Activated CD4-positive, alpha-beta T cell treated with anti-CD3 and anti-CD28 coated beads, Interleukin-2, amount 50 U/mL, for 24 hours (primary cell): ENCODE measurements at regions not wholly inside any gene's neighbourhood (a gene's known extent, or its start where the extent isn't known, plus 50 kb on each side); places are given as distances from the start of the nearest gene placed in this dataset.
"Not testable (repeated sequence)": the region's sequence is repeated elsewhere in the genome, so short reads cannot be mapped to it uniquely, and the experiment has no call there.

Source experiments
- DNase-seq, 2 donors: peaks; one replicate each; pipeline ENCODE4 v3.0.0-alpha.2; 2020; ENCODE audit warnings: low read depth in 1 of 2, low spot score in 1 of 2

DNA sequence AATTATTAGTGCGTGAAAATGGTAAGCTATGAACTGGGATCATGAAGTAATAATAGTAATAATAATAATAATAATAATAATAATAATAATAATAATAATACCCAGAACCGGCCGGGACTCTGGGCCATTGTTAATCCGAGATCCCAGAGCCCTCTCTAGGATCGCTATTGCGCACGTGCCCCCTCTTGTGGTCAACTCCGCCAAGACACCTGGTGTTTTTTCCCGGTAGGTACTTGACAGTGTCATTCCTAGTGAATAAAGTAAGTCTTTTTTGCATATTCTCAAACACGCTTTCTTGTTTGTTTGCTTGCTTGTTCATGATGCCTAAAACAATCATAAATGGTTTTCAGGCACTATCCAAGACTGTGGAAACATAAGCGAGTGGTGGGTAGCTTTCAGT is 513.7 kb downstream of the RPIA start:
- DNase-seq: peak in 1 of 2 donors; percentile 3

DNA sequence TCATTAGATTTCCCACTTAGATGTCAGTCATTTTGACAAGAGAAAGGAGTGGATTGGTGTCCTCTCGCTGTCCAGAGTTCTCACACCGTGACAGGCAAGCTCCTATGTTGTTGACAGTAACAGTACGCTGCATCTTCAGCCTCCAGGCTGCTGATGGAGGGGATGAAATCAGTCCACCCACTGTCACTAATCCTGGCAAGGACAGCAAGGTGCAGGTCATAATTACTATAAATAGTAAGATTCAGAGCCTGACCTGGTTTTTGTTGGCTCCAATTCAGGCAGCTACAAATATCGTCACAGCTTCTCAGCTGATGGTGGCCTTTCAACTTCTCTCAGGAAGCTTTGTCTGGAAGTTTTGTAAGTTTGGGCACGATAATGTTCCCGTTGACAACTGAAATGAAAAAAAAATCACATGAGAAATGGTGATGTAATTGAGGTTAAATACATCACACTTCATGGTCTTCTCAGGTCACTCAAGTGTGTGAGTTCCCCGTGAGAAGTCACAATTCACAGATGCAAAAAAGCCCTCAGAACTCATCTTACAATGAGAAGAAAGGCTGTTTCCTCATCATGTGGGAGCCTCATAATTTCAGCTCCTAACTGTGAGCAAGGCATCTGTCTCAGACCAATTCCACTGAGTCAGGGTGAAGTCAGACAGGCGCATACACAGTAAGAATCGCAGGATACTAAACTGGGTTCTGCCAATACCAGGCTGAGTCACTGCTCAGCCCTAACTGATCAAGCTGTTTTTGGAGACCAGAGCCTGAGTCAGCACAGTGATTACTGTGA is 516.9 kb downstream of the RPIA start:
- not testable (repeated sequence) for DNase-seq

GRCh38 chr2:89213151-89213550 is 521.7 kb downstream of the RPIA start:
- DNase-seq: not testable (repeated sequence)

DNA sequence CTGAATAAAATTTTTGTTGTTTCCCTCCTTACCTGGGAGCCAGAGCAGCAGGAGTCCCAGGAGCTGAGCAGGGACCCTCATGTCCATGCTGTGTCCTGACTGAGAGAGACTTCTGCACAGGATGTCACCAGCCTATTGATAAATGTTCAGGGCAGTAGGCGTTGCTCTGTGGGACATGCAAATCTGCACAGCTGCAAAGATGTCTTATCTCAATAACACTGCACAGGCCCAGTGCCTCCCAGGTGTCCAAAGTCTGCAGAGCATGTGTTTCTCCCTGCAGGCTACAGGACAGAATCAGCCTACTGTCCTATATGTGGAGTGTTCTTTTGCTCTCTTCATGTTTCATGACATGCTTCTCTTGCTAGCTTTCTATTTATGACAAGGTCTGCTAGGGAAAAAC is 522.3 kb downstream of the RPIA start:
- not testable (repeated sequence) for DNase-seq

DNA sequence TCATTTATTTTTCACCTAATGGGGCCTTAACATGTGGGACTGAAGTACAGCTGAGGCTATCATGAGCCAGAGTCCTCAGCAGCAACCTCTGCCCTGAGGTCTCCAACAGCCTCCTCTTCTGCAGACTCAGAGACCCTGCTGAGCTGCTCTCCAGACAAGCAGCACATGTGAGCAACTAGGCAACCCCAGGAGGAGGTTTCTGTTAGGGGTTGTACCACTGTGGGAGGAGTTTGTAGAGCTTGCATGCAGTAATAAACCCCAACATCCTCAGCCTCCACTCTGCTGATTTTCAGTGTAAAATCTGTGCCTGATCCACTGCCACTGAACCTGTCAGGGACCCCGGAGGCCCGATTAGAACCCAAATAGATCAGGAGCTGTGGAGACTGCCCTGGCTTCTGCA is 530.0 kb downstream of the RPIA start:
- DNase-seq: not testable (repeated sequence)

- DNase-seq: not testable (repeated sequence)
Observed at GRCh38 chr2:89222063-89222732, 530.7 kb downstream of the RPIA start.

GRCh38 chr2:89224803-89225202 is 533.3 kb downstream of the RPIA start:
- DNase-seq: not testable (repeated sequence)

- DNase-seq: not testable (repeated sequence)
Observed at GRCh38 chr2:89229979-89230378, 538.5 kb downstream of the RPIA start.

DNA sequence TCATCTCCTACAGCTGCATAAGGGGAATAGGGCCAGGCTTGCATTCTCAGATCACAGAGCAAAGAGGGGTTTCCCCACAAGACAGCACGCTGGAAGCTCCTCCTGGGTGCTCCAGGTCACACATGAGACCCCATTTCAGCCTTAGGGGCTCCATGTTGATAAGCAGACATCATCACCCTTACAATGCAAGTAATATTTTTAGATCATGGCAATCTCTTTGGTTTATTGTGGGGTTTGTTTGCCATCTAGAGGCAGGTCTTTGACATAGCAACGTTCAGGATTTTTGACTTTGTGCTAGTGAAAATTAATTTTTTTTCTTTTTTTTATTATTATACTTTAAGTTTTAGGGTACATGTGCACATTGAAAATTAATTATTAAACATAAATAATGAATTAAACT is 539.8 kb downstream of the RPIA start:
- DNase-seq: not testable (repeated sequence)

DNA sequence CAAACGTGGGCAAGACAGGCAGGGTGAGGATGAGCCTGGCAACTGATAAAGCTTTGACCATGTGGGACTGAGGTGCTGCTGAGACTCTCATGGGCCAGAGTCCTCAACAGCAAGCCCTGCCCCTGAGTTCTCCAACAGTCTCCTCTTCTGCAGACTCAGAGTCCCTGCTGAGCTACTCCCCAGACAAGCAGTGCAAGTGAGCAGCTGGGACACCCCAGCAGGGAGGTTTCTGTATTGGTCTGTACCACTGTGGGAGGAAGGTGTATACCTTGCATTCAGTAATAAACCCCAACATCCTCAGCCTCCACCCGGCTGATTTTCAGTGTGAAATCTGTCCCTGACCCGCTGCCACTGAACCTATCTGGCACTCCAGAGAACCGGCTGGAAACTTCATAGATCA is 542.5 kb downstream of the RPIA start:
- not testable (repeated sequence) for DNase-seq

DNA sequence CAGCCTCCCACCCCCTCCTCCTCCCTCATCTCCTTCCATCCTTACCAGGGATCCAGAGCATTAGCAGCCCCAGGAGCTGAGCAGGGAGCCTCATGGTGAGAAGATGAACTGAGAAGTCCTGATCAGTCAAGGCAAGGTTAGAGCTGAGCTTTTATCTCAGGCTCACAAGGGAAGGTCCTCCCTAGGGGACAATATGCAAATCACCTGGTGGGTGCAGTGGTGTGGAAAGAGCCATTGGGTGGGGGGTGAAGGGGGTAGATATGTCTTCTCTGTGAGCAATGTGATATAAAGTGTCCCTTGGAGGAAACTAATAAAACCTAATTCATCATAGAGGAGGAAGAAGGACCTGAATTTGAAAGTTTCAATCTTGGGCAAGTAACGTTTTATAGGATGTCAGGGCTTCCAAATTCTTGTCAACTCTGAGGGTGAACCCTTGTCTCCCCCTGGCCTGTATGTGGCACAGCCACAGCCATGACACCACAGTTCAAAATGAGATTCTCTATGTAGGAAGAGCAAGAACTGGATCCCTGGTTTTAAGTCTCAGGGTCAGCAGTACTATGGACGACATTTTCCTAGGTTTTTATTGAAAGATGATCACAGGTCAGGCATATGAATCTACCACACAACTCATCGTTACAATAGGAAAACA is 543.5 kb downstream of the RPIA start:
- not testable (repeated sequence) for DNase-seq

- not testable (repeated sequence) for DNase-seq
Observed at GRCh38 chr2:89236832-89237450, 545.5 kb downstream of the RPIA start.

GRCh38 chr2:89237783-89238182 is 546.3 kb downstream of the RPIA start:
- not testable (repeated sequence) for DNase-seq

- not testable (repeated sequence) for DNase-seq
Observed at GRCh38 chr2:89243114-89243700, 551.7 kb downstream of the RPIA start.

- not testable (repeated sequence) for DNase-seq
Observed at GRCh38 chr2:89244407-89244806, 552.9 kb downstream of the RPIA start.

DNA sequence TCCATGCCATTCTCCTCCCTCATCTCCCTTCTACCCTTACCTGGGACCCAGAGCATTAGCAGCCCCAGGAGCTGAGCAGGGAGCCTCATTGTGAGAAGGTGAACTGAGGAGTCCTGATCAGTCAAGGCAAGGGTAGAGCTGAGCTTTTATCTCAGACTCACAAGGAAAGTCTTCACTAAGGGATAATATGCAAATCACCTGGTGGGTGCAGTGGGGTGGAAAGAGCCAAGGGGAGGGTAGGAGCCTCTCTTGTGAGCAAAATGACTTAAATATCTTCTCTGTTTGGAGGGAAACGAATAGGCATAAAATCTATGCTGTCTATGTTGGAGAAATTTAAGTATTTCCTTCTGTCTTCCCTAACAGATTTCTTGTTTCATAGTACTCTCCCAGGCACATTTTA is 554.0 kb downstream of the RPIA start:
- not testable (repeated sequence) for DNase-seq

GRCh38 chr2:89246027-89246426 is 554.6 kb downstream of the RPIA start:
- DNase-seq: not testable (repeated sequence)

DNA sequence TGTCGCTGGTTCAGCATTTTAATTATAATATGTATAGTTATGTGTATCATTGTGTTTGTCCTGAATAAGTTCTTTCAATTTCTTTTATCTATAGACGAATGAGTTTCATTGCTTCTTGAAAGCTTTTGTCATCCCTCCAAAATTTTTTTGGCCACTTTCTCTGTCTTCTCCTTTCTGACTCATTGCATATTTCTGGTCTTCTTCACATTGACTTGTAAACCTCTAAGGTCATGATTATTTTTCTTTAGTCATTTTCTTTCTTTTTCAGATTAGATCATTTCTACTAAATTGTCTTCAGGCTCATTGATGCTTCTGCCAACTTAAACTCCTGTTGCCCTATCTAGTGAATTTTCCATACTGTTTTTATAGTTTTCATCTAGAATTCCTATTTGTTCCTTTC is 555.1 kb downstream of the RPIA start:
- DNase-seq: not testable (repeated sequence)

DNA sequence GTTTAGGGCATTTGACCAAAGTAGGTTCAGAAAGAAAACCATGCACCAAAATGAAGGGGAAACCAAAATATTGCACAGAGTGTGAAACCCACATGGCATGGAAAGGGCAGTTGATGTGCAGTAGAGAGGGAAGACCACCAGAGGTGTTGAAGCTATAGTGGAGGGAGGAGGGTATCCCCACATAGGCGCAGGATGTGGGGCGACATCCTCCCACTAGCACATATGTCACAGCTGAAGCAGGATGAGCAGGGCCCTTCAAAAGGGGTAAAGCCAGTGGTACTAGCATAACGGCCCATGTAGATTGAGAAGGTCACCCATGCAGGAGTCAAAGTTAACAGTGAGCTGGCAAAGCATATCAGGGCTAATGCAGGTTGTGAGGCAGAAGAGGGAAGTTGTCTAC is 563.5 kb downstream of the RPIA start:
- DNase-seq: not testable (repeated sequence)

- DNase-seq: not testable (repeated sequence)
Observed at GRCh38 chr2:89273443-89273842, 582.0 kb downstream of the RPIA start.

- DNase-seq: not testable (repeated sequence)
Observed at GRCh38 chr2:89280536-89280935, 589.1 kb downstream of the RPIA start.
